H9 (cell line): ENCODE measurements at regions not wholly inside any gene's neighbourhood (a gene's known extent, or its start where the extent isn't known, plus 50 kb on each side); places are given as distances from the start of the nearest gene placed in this dataset.

Source experiments
- DNase-seq: peaks from one replicate; pipeline ENCODE4 v3.0.0-alpha.2; 2017
- H2AFZ ChIP-seq: one replicate; pipeline ENCODE4 v1.6.1; 2013; ENCODE audit warnings: mild to moderate bottlenecking, low read length, control low read depth, moderate library complexity
- H2AK5ac ChIP-seq: 2 replicates; pipeline ENCODE4 v1.6.1; 2013; ENCODE audit warnings: low read length, control low read depth, mixed read lengths; ENCODE audit not compliant: insufficient read length
- H2BK120ac ChIP-seq: one replicate; pipeline ENCODE4 v1.6.1; 2013; ENCODE audit warnings: low read depth, mild to moderate bottlenecking, low read length, control low read depth, inconsistent platforms; ENCODE audit not compliant: poor library complexity, severe bottlenecking
- H2BK12ac ChIP-seq: 2 replicates; pipeline ENCODE4 v1.6.1; 2013; ENCODE audit warnings: low read length, control low read depth, mixed read lengths, low read depth; ENCODE audit not compliant: insufficient read length
- H2BK15ac ChIP-seq: 2 replicates; pipeline ENCODE4 v1.6.1; 2013; ENCODE audit warnings: low read depth, low read length, control low read depth
- H2BK20ac ChIP-seq: one replicate; pipeline ENCODE4 v1.6.1; 2013; ENCODE audit warnings: low read depth, mild to moderate bottlenecking, low read length, control low read depth, inconsistent platforms; ENCODE audit not compliant: poor library complexity, severe bottlenecking
- H2BK5ac ChIP-seq: 2 replicates; pipeline ENCODE4 v1.6.1; 2013; ENCODE audit warnings: low read length, control low read depth, mixed read lengths; ENCODE audit not compliant: insufficient read length
- H3K14ac ChIP-seq: 2 replicates; pipeline ENCODE4 v1.6.1; 2013; ENCODE audit warnings: low read length, control low read depth; ENCODE audit not compliant: insufficient read depth
- H3K18ac ChIP-seq: 2 replicates; pipeline ENCODE4 v1.6.1; 2013; ENCODE audit warnings: low read depth, mild to moderate bottlenecking, mixed read lengths, low read length, control low read depth; ENCODE audit not compliant: insufficient read length
- H3K23ac ChIP-seq: 2 replicates; pipeline ENCODE4 v1.6.1; 2013; ENCODE audit warnings: low read length, control low read depth, mixed read lengths, low read depth; ENCODE audit not compliant: insufficient read length
- H3K23me2 ChIP-seq: 2 replicates; pipeline ENCODE4 v1.6.1; 2013; ENCODE audit warnings: low read depth, mild to moderate bottlenecking, mixed read lengths, low read length, control low read depth; ENCODE audit not compliant: insufficient read length, poor library complexity, severe bottlenecking
- H3K27ac ChIP-seq: 2 replicates; pipeline ENCODE4 v1.5.1; 2013; ENCODE audit warnings: low read length, control low read depth, mixed read lengths, low read depth; ENCODE audit not compliant: insufficient read length
- H3K27me3 ChIP-seq: 2 replicates; pipeline ENCODE4 v1.6.1; 2013; ENCODE audit warnings: low read length, control low read depth, inconsistent platforms; ENCODE audit not compliant: insufficient read depth
- H3K4ac ChIP-seq: 2 replicates; pipeline ENCODE4 v1.6.1; 2013; ENCODE audit warnings: low read depth, mild to moderate bottlenecking, control low read depth, inconsistent platforms, low read length, moderate library complexity
- H3K4me1 ChIP-seq: 2 replicates; pipeline ENCODE4 v1.6.1; 2013; ENCODE audit warnings: low read length, control low read depth, inconsistent platforms; ENCODE audit not compliant: insufficient read depth
- H3K4me2 ChIP-seq: 2 replicates; pipeline ENCODE4 v1.6.1; 2013; ENCODE audit warnings: low read length, control low read depth, mixed read lengths; ENCODE audit not compliant: insufficient read length, insufficient read depth
- H3K56ac ChIP-seq: 2 replicates; pipeline ENCODE4 v1.6.1; 2013; ENCODE audit warnings: low read depth, mild to moderate bottlenecking, mixed read lengths, low read length, control low read depth; ENCODE audit not compliant: insufficient read length
- H3K79me1 ChIP-seq: 2 replicates; pipeline ENCODE4 v1.6.1; 2013; ENCODE audit warnings: low read depth, mild to moderate bottlenecking, moderate library complexity, low read length, control low read depth, inconsistent platforms; ENCODE audit not compliant: insufficient read depth, poor library complexity, severe bottlenecking
- H3K79me2 ChIP-seq: 2 replicates; pipeline ENCODE4 v1.6.1; 2013; ENCODE audit warnings: low read length, control low read depth, inconsistent platforms; ENCODE audit not compliant: insufficient read depth
- H3K9ac ChIP-seq: 2 replicates; pipeline ENCODE4 v1.6.1; 2013; ENCODE audit warnings: low read length, control low read depth, mixed read lengths; ENCODE audit not compliant: insufficient read length; ENCODE audit errors: extremely low read depth
- H3K9me3 ChIP-seq: one replicate; pipeline ENCODE4 v1.6.1; 2013; ENCODE audit warnings: low read depth, low read length, inconsistent platforms; ENCODE audit not compliant: control insufficient read depth
- H3T11ph ChIP-seq: one replicate; pipeline ENCODE4 v1.6.1; 2013; ENCODE audit warnings: mild to moderate bottlenecking, low read length, control low read depth, inconsistent platforms
- H4K20me1 ChIP-seq: one replicate; pipeline ENCODE4 v1.6.1; 2013; ENCODE audit not compliant: control insufficient read depth, insufficient read length, insufficient read depth
- H4K5ac ChIP-seq: 2 replicates; pipeline ENCODE4 v1.6.1; 2013; ENCODE audit warnings: low read depth, mild to moderate bottlenecking, mixed read lengths, low read length, control low read depth; ENCODE audit not compliant: insufficient read length
- H4K8ac ChIP-seq: replicated peaks from 2 replicates; pipeline ENCODE4 v1.6.1; 2013; ENCODE audit warnings: low read length, control low read depth, mixed read lengths, low read depth; ENCODE audit not compliant: insufficient read length
- H4K91ac ChIP-seq: 2 replicates; pipeline ENCODE4 v1.6.1; 2013; ENCODE audit warnings: low read depth, mild to moderate bottlenecking, moderate library complexity, mixed read lengths, low read length, control low read depth; ENCODE audit not compliant: insufficient read length
- H3K27ac Mint-ChIP-seq, 3 experiments: 2 replicates in 2 of 3; 3 replicates in 1 of 3; pipeline ENCODE4 v1.8.0; 2020 to 2021; ENCODE audit warnings: mixed read lengths in 3 of 3, mild to moderate bottlenecking in 1 of 3, moderate library complexity in 1 of 3
- H3K27me3 Mint-ChIP-seq: 2 replicates; pipeline ENCODE4 v1.8.0; 2021; ENCODE audit warnings: low read depth, mild to moderate bottlenecking, moderate library complexity, mixed read lengths
- H3K36me3 Mint-ChIP-seq, 3 experiments: 2 replicates in 2 of 3; 3 replicates in 1 of 3; pipeline ENCODE4 v1.8.0; 2020 to 2021; ENCODE audit warnings: low read depth in 3 of 3, mixed read lengths in 3 of 3; ENCODE audit not compliant: insufficient read depth in 1 of 3
- H3K4me1 Mint-ChIP-seq, 2 experiments: 2 replicates each; pipeline ENCODE4 v1.8.0; 2020; ENCODE audit warnings: mixed read lengths in 2 of 2
- H3K4me3 Mint-ChIP-seq, 2 experiments: 2 replicates in 1 of 2; 3 replicates in 1 of 2; pipeline ENCODE4 v1.8.0; 2020 to 2021; ENCODE audit warnings: mild to moderate bottlenecking in 2 of 2, mixed read lengths in 2 of 2, moderate library complexity in 1 of 2
- H3K9me3 Mint-ChIP-seq, 2 experiments: 2 replicates in 1 of 2; 3 replicates in 1 of 2; pipeline ENCODE4 v1.8.0; 2020; ENCODE audit warnings: mild to moderate bottlenecking in 2 of 2, mixed read lengths in 2 of 2, moderate library complexity in 1 of 2
- CTCF ChIP-seq: fragments of 200-600 bp; sonication (generic); conservative IDR thresholded peaks from 3 replicates; pipeline ENCODE4 v1.8.0; 2021; ENCODE audit warnings: antibody characterized with exemption, mild to moderate bottlenecking
- WGBS: extraction: QIAGEN DNeasy Blood & Tissue Kit; methylation state at CpG from one replicate; pipeline ENCODE4 v1.1.7; 2013; ENCODE audit warnings: missing lambda C conversion rate, low lambda C conversion rate, mixed read lengths; ENCODE audit not compliant: insufficient read length; ENCODE audit errors: extremely low coverage; 5-methylcytosine and 5-hydroxymethylcytosine counted together

GRCh38 chr3:188948997-188949389 lies 222.8 kb upstream of the TPRG1 start:
- H3K4ac ChIP-seq, result no peak overlapping the region
- H3K4me3 Mint-ChIP-seq, result peak overlapping the region in 1 of 2 experiments; percentile 77; a peak in 3 of 5 replicates
- H3K18ac ChIP-seq, result peak overlapping the region; percentile 33
- H3K36me3 Mint-ChIP-seq, result no peaks in the 10 kb centered on the region
- H3K27me3 Mint-ChIP-seq, result peaks cover 13% of the 10 kb centered on the region
- H3K27me3 ChIP-seq, result no peaks in the 10 kb centered on the region
- 0 out of 7 replicates have a peak overlapping the region, but pooled peaks of 1 of the 3 experiments have one; percentile 68 for H3K27ac Mint-ChIP-seq
- no peak overlapping the region for H3K27ac ChIP-seq
- no peak for TF ChIP-seq CTCF
- no peak overlapping the region for H2BK5ac ChIP-seq
- H3K4me1 ChIP-seq, result peaks cover 9% of the 10 kb centered on the region
- no CpG with 5 or more reads among the region's 4 CpGs for WGBS
- H3K4me2 ChIP-seq, result no peak overlapping the region
- H3K9ac ChIP-seq, result no peak overlapping the region
- no peak overlapping the region for H2BK15ac ChIP-seq
- no peak overlapping the region for H2BK12ac ChIP-seq
- H2BK20ac ChIP-seq, result no peak overlapping the region
- DNase-seq, result no peak
- H2BK120ac ChIP-seq, result no peak overlapping the region
- no peaks in the 10 kb centered on the region for H3K9me3 Mint-ChIP-seq
- no peak overlapping the region for H3T11ph ChIP-seq
- H3K9me3 ChIP-seq, result no peaks in the 10 kb centered on the region
- H3K23me2 ChIP-seq, result peaks cover 6% of the 10 kb centered on the region
- no peaks in the 10 kb centered on the region for H3K79me2 ChIP-seq
- no peak overlapping the region for H4K91ac ChIP-seq
- no peak overlapping the region for H2AK5ac ChIP-seq
- no peak overlapping the region for H3K56ac ChIP-seq
- H3K4me1 Mint-ChIP-seq, result peaks cover 19 to 20% of the 10 kb centered on the region in 2 experiments
- no peak overlapping the region for H3K23ac ChIP-seq
- no peak overlapping the region for H2AFZ ChIP-seq
- no peak overlapping the region for H3K14ac ChIP-seq
- H4K5ac ChIP-seq, result no peak overlapping the region
- no peak overlapping the region for H4K8ac ChIP-seq
- H4K20me1 ChIP-seq, result no peaks in the 10 kb centered on the region
- H3K79me1 ChIP-seq, result no peaks in the 10 kb centered on the region
